CD4-positive, alpha-beta memory T cell (primary cell): ENCODE measurements at regions not wholly inside any gene's neighbourhood (a gene's known extent, or its start where the extent isn't known, plus 50 kb on each side); places are given as distances from the start of the nearest gene placed in this dataset.

Source experiments
- CTCF ChIA-PET: fragments of 350-600 bp; sonication (Branson Sonifier 250); formaldehyde crosslinking; loops from one replicate; lab custom pipeline; 2021; ENCODE audit warnings: inconsistent platforms; ENCODE audit not compliant: partially characterized antibody; lab: Charles Lee
- POLR2A ChIA-PET: fragments of 350-600 bp; sonication (Branson Sonifier 250); formaldehyde crosslinking; loops from one replicate; lab custom pipeline; 2021; ENCODE audit not compliant: partially characterized antibody; lab: Charles Lee
- DNase-seq, 5 donors: peaks; one replicate each; pipeline versions ENCODE4 v3.0.0 to v3.0.0-alpha.2; 2020 to 2022; ENCODE audit warnings: mixed read lengths in 1 of 5
- H3K27ac ChIP-seq: one replicate; pipeline ENCODE4 v1.7.0; 2013; ENCODE audit warnings: low read depth, low read length
- H3K27me3 ChIP-seq: 2 replicates; pipeline ENCODE4 v1.7.0; 2013; ENCODE audit warnings: mild to moderate bottlenecking, low read length, moderate library complexity; ENCODE audit not compliant: insufficient read depth
- H3K36me3 ChIP-seq: 2 replicates; pipeline ENCODE4 v1.7.0; 2013; ENCODE audit warnings: mild to moderate bottlenecking, low read length, moderate library complexity; ENCODE audit not compliant: insufficient read depth
- H3K4me1 ChIP-seq: 2 replicates; pipeline ENCODE4 v1.7.0; 2013; ENCODE audit warnings: mild to moderate bottlenecking, low read length, moderate library complexity; ENCODE audit not compliant: insufficient read depth
- H3K4me3 ChIP-seq, 2 donors: one replicate each; pipeline ENCODE4 v1.7.0; 2013; ENCODE audit warnings: low read length in 2 of 2, mild to moderate bottlenecking in 1 of 2
- H3K9me3 ChIP-seq, 2 donors: one replicate each; pipeline ENCODE4 v1.7.0; 2013; ENCODE audit warnings: low read length in 2 of 2, control low read depth in 1 of 2; ENCODE audit not compliant: control insufficient read depth in 1 of 2
- H3K27ac Mint-ChIP-seq, 7 donors: one replicate each; pipeline ENCODE4 v1.8.0; 2020 to 2021; ENCODE audit warnings: mixed read lengths in 7 of 7, mild to moderate bottlenecking in 6 of 7, inconsistent platforms in 3 of 7, moderate library complexity in 3 of 7
- H3K27me3 Mint-ChIP-seq, 2 donors: one replicate each; pipeline ENCODE4 v1.8.0; 2020 to 2021; ENCODE audit warnings: mixed read lengths in 2 of 2
- H3K36me3 Mint-ChIP-seq, 2 donors: one replicate each; pipeline ENCODE4 v1.8.0; 2020 to 2021; ENCODE audit warnings: mixed read lengths in 2 of 2, inconsistent platforms in 1 of 2, mild to moderate bottlenecking in 1 of 2
- H3K4me1 Mint-ChIP-seq, 4 donors: one replicate each; pipeline ENCODE4 v1.8.0; 2020 to 2021; ENCODE audit warnings: mixed read lengths in 4 of 4, mild to moderate bottlenecking in 1 of 4
- H3K4me3 Mint-ChIP-seq, 8 donors: one replicate each; pipeline ENCODE4 v1.8.0; 2020 to 2021; ENCODE audit warnings: mixed read lengths in 8 of 8, mild to moderate bottlenecking in 7 of 8, moderate library complexity in 6 of 8, inconsistent platforms in 3 of 8
- H3K9me3 Mint-ChIP-seq, 8 donors: one replicate each; pipeline ENCODE4 v1.8.0; 2020 to 2021; ENCODE audit warnings: mixed read lengths in 8 of 8, mild to moderate bottlenecking in 5 of 8, inconsistent platforms in 3 of 8, moderate library complexity in 1 of 8
- intact Hi-C: fragments of 100-400 bp; cut with micrococcal nuclease; formaldehyde crosslinking; loops from one replicate; pipeline ENCODE4 v1.15.1; 2023

DNA sequence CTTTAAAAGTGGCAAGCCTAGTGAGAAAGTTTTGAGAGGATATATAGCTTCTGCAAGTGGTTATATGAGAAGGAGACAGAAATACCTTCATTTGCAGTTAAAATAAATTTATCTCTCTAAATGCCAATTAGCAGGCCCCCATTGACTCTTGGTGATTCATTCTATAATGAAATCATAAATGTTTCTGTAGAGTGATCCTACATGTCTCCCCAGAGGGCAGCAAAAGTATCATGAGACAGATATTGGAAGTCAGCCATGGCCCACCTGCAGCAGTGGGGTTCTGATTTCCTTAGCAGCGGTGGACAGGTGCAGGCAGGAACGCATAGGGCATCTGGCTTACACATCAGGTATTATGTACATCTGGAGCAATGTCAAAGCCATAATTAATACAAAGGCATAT is 385.4 kb upstream of the SLC10A2 start:
- Histone ChIP-seq H3K4me3 (no peak overlapping the region), H3K4me1 (no peaks in the 10 kb centered on the region), H3K36me3 (no peaks in the 10 kb centered on the region), H3K9me3 (no peaks in the 10 kb centered on the region), H3K27me3 (no peaks in the 10 kb centered on the region), H3K27ac (no peak overlapping the region)
- Mint-ChIP-seq H3K36me3 (no peaks in the 10 kb centered on the region), H3K4me1 (no peaks in the 10 kb centered on the region), H3K27me3 (no peaks in the 10 kb centered on the region), H3K9me3 (peaks cover 0 to 4% (median 0%) of the 10 kb centered on the region in 8 donors), H3K4me3 (no peak overlapping the region), H3K27ac (no peak overlapping the region)
- ChIA-PET POLR2A (no interaction called here), CTCF (no interaction called here)
- intact Hi-C loops: no loop called here
- no peak for DNase-seq

DNA sequence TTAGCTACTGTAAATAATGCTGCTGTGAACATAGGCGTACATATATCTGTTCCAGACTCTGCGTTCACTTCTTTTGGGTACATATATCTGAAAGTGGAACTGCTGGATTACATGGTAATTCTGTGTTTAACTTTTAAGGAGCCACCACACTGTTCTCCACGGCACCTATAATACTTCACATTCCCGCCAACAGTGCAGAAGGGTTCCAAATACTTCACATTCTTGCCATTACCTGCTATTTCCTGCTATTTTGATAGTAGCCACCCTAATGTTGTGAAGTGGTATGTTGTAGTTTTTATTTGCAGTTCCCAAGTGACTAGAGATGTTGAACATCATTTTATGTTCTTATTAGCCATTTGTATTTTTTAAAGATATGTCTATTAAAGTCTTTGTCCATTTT is 377.4 kb upstream of the SLC10A2 start:
- H3K27me3 Mint-ChIP-seq: no peaks in the 10 kb centered on the region
- ChIA-PET POLR2A (no interaction called here), CTCF (no interaction called here)
- no peak for DNase-seq
- H3K27ac Mint-ChIP-seq: no peak overlapping the region
- no peaks in the 10 kb centered on the region for H3K4me1 Mint-ChIP-seq
- H3K27ac ChIP-seq: no peak overlapping the region
- H3K27me3 ChIP-seq: no peaks in the 10 kb centered on the region
- peaks cover 0 to 5% (median 2%) of the 10 kb centered on the region in 8 donors for H3K9me3 Mint-ChIP-seq
- intact Hi-C loops: no loop called here
- no peaks in the 10 kb centered on the region for H3K36me3 Mint-ChIP-seq
- no peaks in the 10 kb centered on the region for H3K4me1 ChIP-seq
- no peaks in the 10 kb centered on the region for H3K36me3 ChIP-seq
- H3K4me3 Mint-ChIP-seq: no peak overlapping the region
- H3K9me3 ChIP-seq: no peaks in the 10 kb centered on the region
- H3K4me3 ChIP-seq: no peak overlapping the region

DNA sequence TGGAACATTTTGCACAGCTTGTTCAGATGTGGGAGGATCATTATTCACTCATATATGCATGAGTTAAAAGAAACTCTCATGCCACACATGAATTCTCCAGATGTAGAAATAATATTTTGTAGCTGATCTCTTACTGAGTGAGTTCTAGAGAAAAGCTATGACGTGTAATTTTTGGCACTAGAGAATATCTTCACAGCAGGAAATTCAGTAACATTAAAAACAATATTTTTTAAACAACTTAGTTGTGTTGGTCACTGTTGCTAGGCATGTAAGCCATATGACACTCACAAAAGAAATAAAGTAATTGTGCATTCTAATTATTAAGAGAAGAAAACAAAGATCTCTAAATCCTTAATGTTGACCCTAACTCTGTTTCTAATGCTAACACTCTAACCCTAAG is 371.4 kb upstream of the SLC10A2 start:
- Mint-ChIP-seq H3K4me3 (no peak overlapping the region), H3K9me3 (peaks cover 0 to 6% (median 0%) of the 10 kb centered on the region in 8 donors), H3K27ac (no peak overlapping the region), H3K4me1 (no peaks in the 10 kb centered on the region), H3K27me3 (no peaks in the 10 kb centered on the region), H3K36me3 (no peaks in the 10 kb centered on the region)
- H3K27ac ChIP-seq: no peak overlapping the region
- H3K36me3 ChIP-seq: no peaks in the 10 kb centered on the region
- POLR2A ChIA-PET: no interaction called here
- no peak for DNase-seq
- no peak overlapping the region for H3K4me3 ChIP-seq
- no peaks in the 10 kb centered on the region for H3K27me3 ChIP-seq
- CTCF ChIA-PET: no interaction called here
- H3K4me1 ChIP-seq: no peaks in the 10 kb centered on the region
- H3K9me3 ChIP-seq: no peaks in the 10 kb centered on the region
- intact Hi-C loops: no loop called here

DNA sequence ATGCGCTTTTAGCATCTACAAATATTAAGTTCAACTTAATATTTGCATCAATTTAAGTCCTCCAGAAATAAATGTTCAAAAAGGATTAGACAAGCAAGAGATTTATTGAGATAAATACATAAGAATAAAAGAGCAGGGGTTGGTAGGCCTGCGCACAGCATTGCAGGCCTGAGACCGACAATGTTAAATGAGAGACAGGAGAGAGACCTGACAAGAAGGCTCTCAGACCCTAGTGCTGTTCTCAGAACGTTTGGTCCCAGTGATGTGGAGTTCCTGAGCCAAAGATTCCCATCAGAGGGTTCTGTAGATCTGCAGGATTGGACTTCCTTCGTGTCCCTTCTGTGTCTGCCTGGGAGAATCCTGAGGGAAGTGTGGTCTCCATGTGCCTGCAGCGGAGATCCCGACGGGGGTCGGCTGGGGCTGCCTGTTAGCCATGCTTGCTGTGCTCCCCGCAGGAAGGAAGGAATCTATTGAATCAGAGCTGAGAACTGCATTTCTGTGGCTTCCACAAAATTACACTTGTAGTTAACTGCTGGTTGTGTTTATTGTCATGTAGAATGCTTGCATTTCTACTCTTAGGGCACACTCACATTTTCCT is 369.9 kb upstream of the SLC10A2 start:
- H3K27ac Mint-ChIP-seq: no peak overlapping the region
- H3K36me3 Mint-ChIP-seq: no peaks in the 10 kb centered on the region
- intact Hi-C loops: no loop called here
- no peak overlapping the region for H3K4me3 ChIP-seq
- H3K27ac ChIP-seq: no peak overlapping the region
- H3K4me3 Mint-ChIP-seq: no peak overlapping the region
- no peaks in the 10 kb centered on the region for H3K9me3 ChIP-seq
- peaks cover 0 to 6% (median 0%) of the 10 kb centered on the region in 8 donors for H3K9me3 Mint-ChIP-seq
- no peaks in the 10 kb centered on the region for H3K4me1 Mint-ChIP-seq
- CTCF ChIA-PET: no interaction called here
- DNase-seq: no peak
- no peaks in the 10 kb centered on the region for H3K27me3 Mint-ChIP-seq
- H3K4me1 ChIP-seq: no peaks in the 10 kb centered on the region
- POLR2A ChIA-PET: no interaction called here
- no peaks in the 10 kb centered on the region for H3K27me3 ChIP-seq
- no peaks in the 10 kb centered on the region for H3K36me3 ChIP-seq

DNA sequence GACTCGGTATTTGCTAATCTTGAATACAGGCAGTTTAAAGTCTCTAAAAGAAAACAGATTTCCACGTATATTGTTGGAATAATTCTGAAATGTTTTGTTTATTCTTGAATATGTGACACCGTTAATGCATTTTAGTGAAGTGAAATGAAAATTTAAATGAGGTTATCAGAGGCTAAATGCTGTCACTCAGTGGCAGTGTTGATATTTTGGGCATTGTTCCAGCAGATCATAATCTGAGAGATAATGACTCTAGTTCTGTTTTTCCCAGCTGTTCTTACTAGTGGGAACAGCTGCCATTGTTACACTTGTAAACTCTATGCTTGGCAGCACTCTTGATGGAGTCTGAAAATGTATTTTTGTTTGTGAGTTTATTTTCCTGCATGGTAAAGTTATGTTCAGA is 365.6 kb upstream of the SLC10A2 start:
- H3K27ac ChIP-seq: no peak overlapping the region
- no peak for DNase-seq
- no peak overlapping the region for H3K4me3 Mint-ChIP-seq
- no peak overlapping the region for H3K27ac Mint-ChIP-seq
- peaks cover 0 to 5% (median under 1%) of the 10 kb centered on the region in 8 donors for H3K9me3 Mint-ChIP-seq
- no peak overlapping the region for H3K4me3 ChIP-seq
- H3K4me1 ChIP-seq: no peaks in the 10 kb centered on the region
- H3K27me3 ChIP-seq: no peaks in the 10 kb centered on the region
- H3K27me3 Mint-ChIP-seq: no peaks in the 10 kb centered on the region
- no peaks in the 10 kb centered on the region for H3K36me3 Mint-ChIP-seq
- no peaks in the 10 kb centered on the region for H3K36me3 ChIP-seq
- no peaks in the 10 kb centered on the region for H3K9me3 ChIP-seq
- CTCF ChIA-PET: no interaction called here
- POLR2A ChIA-PET: no interaction called here
- intact Hi-C loops: no loop called here
- no peaks in the 10 kb centered on the region for H3K4me1 Mint-ChIP-seq

DNA sequence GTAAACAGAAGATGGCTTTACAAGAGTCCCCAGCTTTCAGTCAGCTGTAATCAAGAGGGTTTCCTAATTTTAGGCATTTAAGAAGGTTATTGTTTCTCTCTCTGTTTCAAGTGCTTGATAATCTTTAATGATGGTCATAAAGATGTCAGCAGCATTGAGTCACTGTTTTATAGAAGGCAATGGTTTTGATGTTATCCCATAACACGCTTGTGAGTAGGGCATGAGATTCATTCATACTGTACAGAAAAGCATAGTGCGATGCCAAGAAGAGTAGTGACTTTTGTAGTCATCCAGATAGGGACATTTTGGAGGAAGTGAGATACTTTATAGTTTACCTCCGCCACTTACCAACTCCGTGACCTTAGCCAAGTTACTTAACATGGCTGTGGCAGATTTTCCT is 364.2 kb upstream of the SLC10A2 start:
- H3K27ac Mint-ChIP-seq: no peak overlapping the region
- POLR2A ChIA-PET: no interaction called here
- Histone ChIP-seq H3K4me1 (no peaks in the 10 kb centered on the region), H3K27me3 (no peaks in the 10 kb centered on the region), H3K9me3 (no peaks in the 10 kb centered on the region), H3K4me3 (no peak overlapping the region), H3K27ac (no peak overlapping the region), H3K36me3 (no peaks in the 10 kb centered on the region)
- no peak for DNase-seq
- H3K4me3 Mint-ChIP-seq: no peak overlapping the region
- H3K4me1 Mint-ChIP-seq: no peaks in the 10 kb centered on the region
- peaks cover 0 to 5% (median under 1%) of the 10 kb centered on the region in 8 donors for H3K9me3 Mint-ChIP-seq
- H3K36me3 Mint-ChIP-seq: no peaks in the 10 kb centered on the region
- intact Hi-C loops: no loop called here
- CTCF ChIA-PET: no interaction called here
- no peaks in the 10 kb centered on the region for H3K27me3 Mint-ChIP-seq

DNA sequence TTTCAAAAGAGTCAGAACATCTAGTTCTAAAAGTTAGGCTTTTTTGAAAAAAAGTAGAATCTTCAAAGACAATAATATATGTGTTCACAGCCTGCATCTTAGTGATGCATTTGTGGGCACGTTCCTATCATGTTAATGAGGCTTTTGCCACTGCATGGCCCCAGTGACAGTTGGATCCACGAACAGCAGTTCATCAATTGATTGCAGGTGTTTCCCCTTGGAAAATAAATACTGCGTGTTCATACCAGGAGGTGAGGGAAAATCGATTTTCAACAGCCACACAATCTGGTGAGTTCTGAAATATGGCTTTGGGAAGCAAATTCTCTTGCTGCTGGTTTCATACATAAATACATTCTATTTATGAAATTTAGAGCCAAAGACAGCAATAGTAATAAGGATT is 343.8 kb upstream of the SLC10A2 start:
- no peak for DNase-seq
- H3K27ac Mint-ChIP-seq: no peak overlapping the region
- intact Hi-C loops: no loop called here
- Histone ChIP-seq H3K4me1 (no peaks in the 10 kb centered on the region), H3K9me3 (no peaks in the 10 kb centered on the region), H3K4me3 (no peak overlapping the region), H3K27ac (no peak overlapping the region), H3K27me3 (no peaks in the 10 kb centered on the region), H3K36me3 (no peaks in the 10 kb centered on the region)
- H3K9me3 Mint-ChIP-seq: no peaks in the 10 kb centered on the region
- no peaks in the 10 kb centered on the region for H3K36me3 Mint-ChIP-seq
- ChIA-PET CTCF (no interaction called here), POLR2A (no interaction called here)
- H3K27me3 Mint-ChIP-seq: no peaks in the 10 kb centered on the region
- H3K4me1 Mint-ChIP-seq: no peaks in the 10 kb centered on the region
- H3K4me3 Mint-ChIP-seq: no peak overlapping the region

DNA sequence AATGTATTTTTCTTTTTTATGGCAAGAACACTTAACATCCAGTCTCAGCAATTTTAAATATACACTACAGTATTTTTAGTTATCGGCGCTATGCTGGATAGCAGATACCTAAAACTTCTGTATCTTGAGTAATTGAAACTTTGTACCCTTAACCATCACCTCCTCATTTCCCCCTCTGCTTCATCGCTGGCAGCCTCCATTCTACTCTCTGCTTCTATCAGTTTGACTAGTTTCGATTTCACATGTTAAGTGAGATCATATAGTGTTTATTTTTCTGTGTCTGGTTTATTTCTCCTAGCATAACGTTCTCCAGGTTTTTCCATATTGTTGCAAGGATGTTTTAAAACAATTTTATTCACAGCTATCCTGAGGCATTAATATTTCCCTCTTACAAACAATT is 340.8 kb upstream of the SLC10A2 start:
- no peaks in the 10 kb centered on the region for H3K27me3 ChIP-seq
- Mint-ChIP-seq H3K4me1 (no peaks in the 10 kb centered on the region), H3K36me3 (no peaks in the 10 kb centered on the region), H3K27me3 (no peaks in the 10 kb centered on the region), H3K4me3 (no peak overlapping the region), H3K9me3 (peaks cover 0 to 4% (median 1%) of the 10 kb centered on the region in 8 donors), H3K27ac (no peak overlapping the region)
- H3K36me3 ChIP-seq: no peaks in the 10 kb centered on the region
- H3K4me3 ChIP-seq: no peak overlapping the region
- ChIA-PET POLR2A (no interaction called here), CTCF (no interaction called here)
- intact Hi-C loops: no loop called here
- no peak for DNase-seq
- no peaks in the 10 kb centered on the region for H3K4me1 ChIP-seq
- no peak overlapping the region for H3K27ac ChIP-seq
- no peaks in the 10 kb centered on the region for H3K9me3 ChIP-seq
